T-cell (primary cell): ENCODE measurements at regions not wholly inside any gene's neighbourhood (a gene's known extent, or its start where the extent isn't known, plus 50 kb on each side); places are given as distances from the start of the nearest gene placed in this dataset.

Experiments used
- ATAC-seq, 4 experiments: fragments of 200-7000 bp in 3 of 4; fragments of 150-1000 bp in 1 of 4; cut with Tn5 transposase; replicated peaks in 1 of 4; 1 replicate in 3 of 4; 2 replicates in 1 of 4; pipeline ENCODE4 v1.10.0; 2021; ENCODE audit warnings: moderate library complexity in 3 of 4, mild to moderate bottlenecking in 2 of 4, moderate number of reproducible peaks in 1 of 4
- CTCF ChIA-PET, 2 donors: fragments of 300-600 bp; sonication (Branson Sonifier 250); formaldehyde crosslinking; loops; one replicate each; lab custom pipeline; 2022; ENCODE audit warnings: antibody characterized with exemption in 2 of 2; lab: Charles Lee
- POLR2A ChIA-PET, 2 donors: fragments of 300-600 bp; sonication (Branson Sonifier 250); formaldehyde crosslinking; loops; one replicate each; lab custom pipeline; 2022; ENCODE audit warnings: antibody characterized with exemption in 2 of 2; lab: Charles Lee
- DNase-seq, 35 experiments: peaks; one replicate each; pipeline versions ENCODE4 v3.0.0 to v3.0.0-alpha.2; 2013 to 2023
- H3K27ac ChIP-seq: one replicate; pipeline ENCODE4 v1.5.1; 2013; ENCODE audit warnings: low read length
- H3K27me3 ChIP-seq, 2 experiments: replicated peaks in 1 of 2; 1 replicate in 1 of 2; 2 replicates in 1 of 2; pipeline versions ENCODE4 v1.6.1 to v1.7.0; 2013; ENCODE audit warnings: low read length in 1 of 2, mixed read lengths in 1 of 2; ENCODE audit not compliant: control insufficient read depth in 2 of 2, insufficient read depth in 2 of 2; ENCODE audit errors: extremely low read depth in 1 of 2
- H3K36me3 ChIP-seq, 2 donors: 1 replicate in 1 of 2; 2 replicates in 1 of 2; pipeline versions ENCODE4 v1.6.1 to v1.7.0; 2013; ENCODE audit warnings: low read length in 1 of 2; ENCODE audit not compliant: control insufficient read depth in 2 of 2, insufficient read depth in 1 of 2; ENCODE audit errors: extremely low read depth in 1 of 2
- H3K4me1 ChIP-seq, 2 experiments: 1 replicate in 1 of 2; 2 replicates in 1 of 2; pipeline versions ENCODE4 v1.6.1 to v1.7.0; 2013; ENCODE audit warnings: low read length in 2 of 2, mixed read lengths in 1 of 2; ENCODE audit not compliant: insufficient read depth in 2 of 2, control insufficient read depth in 1 of 2; ENCODE audit errors: extremely low read depth in 1 of 2
- H3K4me3 ChIP-seq, 2 donors: 1 replicate in 1 of 2; 2 replicates in 1 of 2; pipeline versions ENCODE4 v1.5.1 to v1.7.0; 2013; ENCODE audit warnings: mild to moderate bottlenecking in 2 of 2, low read length in 1 of 2, moderate library complexity in 1 of 2; ENCODE audit not compliant: control insufficient read depth in 1 of 2; ENCODE audit errors: extremely low read depth in 1 of 2
- H3K9me3 ChIP-seq: 2 replicates; pipeline ENCODE4 v1.7.0; 2013
- H3K27ac Mint-ChIP-seq, 2 donors: one replicate each; pipeline ENCODE4 v1.8.0; 2020 to 2021; ENCODE audit warnings: mild to moderate bottlenecking in 2 of 2, mixed read lengths in 2 of 2
- H3K27me3 Mint-ChIP-seq, 2 donors: one replicate each; pipeline ENCODE4 v1.8.0; 2021 to 2022; ENCODE audit warnings: mixed read lengths in 2 of 2
- H3K36me3 Mint-ChIP-seq: one replicate; pipeline ENCODE4 v1.8.0; 2021; ENCODE audit warnings: mixed read lengths
- H3K4me1 Mint-ChIP-seq, 3 donors: one replicate each; pipeline ENCODE4 v1.8.0; 2020 to 2022; ENCODE audit warnings: mixed read lengths in 3 of 3, mild to moderate bottlenecking in 1 of 3
- H3K4me3 Mint-ChIP-seq, 3 donors: one replicate each; pipeline ENCODE4 v1.8.0; 2020 to 2022; ENCODE audit warnings: mild to moderate bottlenecking in 3 of 3, mixed read lengths in 3 of 3, moderate library complexity in 3 of 3
- H3K9me3 Mint-ChIP-seq, 3 donors: one replicate each; pipeline ENCODE4 v1.8.0; 2020 to 2022; ENCODE audit warnings: mixed read lengths in 3 of 3
- WGBS: methylation state at CpG from one replicate; pipeline ENCODE4 v1.1.5; 2013; ENCODE audit warnings: missing lambda C conversion rate; ENCODE audit not compliant: insufficient coverage; 5-methylcytosine and 5-hydroxymethylcytosine counted together

DNA sequence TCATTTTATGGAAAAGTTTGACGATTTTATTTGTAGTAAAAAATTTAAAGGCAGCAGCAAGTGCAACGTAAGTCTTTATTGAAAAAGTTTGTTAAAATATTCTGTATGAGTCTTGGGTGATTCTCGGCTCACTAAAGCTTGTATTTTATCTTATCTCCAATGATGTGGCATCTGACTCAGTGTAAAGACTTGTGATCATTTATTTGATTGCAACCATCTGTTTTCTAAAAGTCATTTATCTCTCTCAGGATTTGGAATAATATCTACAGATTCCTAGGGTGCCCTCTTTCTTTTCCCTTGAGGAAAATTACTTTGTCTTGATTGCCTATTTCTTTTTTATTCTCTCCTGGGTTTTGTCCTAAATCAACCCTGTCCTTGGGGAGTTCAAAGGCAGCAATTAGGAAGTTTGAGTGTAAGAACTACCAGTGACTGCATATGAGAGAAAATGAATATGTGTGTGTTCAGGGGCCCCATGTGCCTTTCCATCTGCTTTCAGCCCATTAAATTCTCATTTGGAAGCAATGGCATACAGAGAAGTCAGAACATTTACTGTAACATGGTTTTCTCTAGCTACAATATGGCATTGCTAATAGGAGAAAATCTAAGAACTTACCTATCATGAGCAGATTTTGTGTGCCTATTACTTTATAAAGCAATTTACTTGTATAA is 575.0 kb upstream of the CHRM3 start:
- Mint-ChIP-seq H3K27me3 (no peaks in the 10 kb centered on the region), H3K9me3 (peaks cover 18 to 25% (median 18%) of the 10 kb centered on the region in 3 donors), H3K36me3 (no peaks in the 10 kb centered on the region), H3K4me1 (no peaks in the 10 kb centered on the region), H3K4me3 (no peak overlapping the region), H3K27ac (no peak overlapping the region)
- no peak for DNase-seq
- Histone ChIP-seq H3K4me1 (no peaks in the 10 kb centered on the region), H3K27ac (no peak overlapping the region), H3K36me3 (no peaks in the 10 kb centered on the region), H3K9me3 (no peaks in the 10 kb centered on the region), H3K4me3 (no peak overlapping the region), H3K27me3 (no peaks in the 10 kb centered on the region)
- no CpG with 5 or more reads among the region's 3 CpGs for WGBS
- no peak for ATAC-seq
- ChIA-PET POLR2A (no interaction called here), CTCF (no interaction called here)

DNA sequence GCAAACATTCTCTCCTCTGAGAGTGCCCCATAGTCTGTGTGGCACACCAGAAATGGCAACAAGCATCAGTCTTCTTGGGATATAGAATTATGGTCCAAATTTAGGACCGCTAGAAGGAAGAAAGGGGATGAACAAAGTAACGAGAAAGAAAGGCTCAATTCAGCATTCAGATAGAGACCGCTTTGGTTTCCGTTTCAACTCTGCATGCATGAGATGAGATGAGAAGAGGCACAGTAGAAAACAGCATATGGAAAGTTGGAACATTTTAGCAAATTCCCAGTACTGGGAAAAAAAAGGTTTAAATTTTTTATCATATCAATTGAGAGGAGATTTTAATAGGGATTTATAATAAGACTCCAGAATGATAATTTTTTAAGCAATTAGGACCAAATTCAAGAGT is 595.5 kb upstream of the CHRM3 start:
- Mint-ChIP-seq H3K4me3 (no peak overlapping the region), H3K27ac (no peak overlapping the region), H3K9me3 (peaks cover 7 to 16% (median 14%) of the 10 kb centered on the region in 3 donors), H3K27me3 (no peaks in the 10 kb centered on the region), H3K36me3 (no peaks in the 10 kb centered on the region), H3K4me1 (no peaks in the 10 kb centered on the region)
- ATAC-seq (no peak), DNase-seq (no peak)
- Histone ChIP-seq H3K4me3 (no peak overlapping the region), H3K27ac (no peak overlapping the region), H3K27me3 (no peaks in the 10 kb centered on the region), H3K4me1 (no peaks in the 10 kb centered on the region), H3K9me3 (no peaks in the 10 kb centered on the region), H3K36me3 (no peaks in the 10 kb centered on the region)
- ChIA-PET CTCF (no interaction called here), POLR2A (no interaction called here)
- WGBS: 85% methylated on average over 4 of the region's 4 CpGs

DNA sequence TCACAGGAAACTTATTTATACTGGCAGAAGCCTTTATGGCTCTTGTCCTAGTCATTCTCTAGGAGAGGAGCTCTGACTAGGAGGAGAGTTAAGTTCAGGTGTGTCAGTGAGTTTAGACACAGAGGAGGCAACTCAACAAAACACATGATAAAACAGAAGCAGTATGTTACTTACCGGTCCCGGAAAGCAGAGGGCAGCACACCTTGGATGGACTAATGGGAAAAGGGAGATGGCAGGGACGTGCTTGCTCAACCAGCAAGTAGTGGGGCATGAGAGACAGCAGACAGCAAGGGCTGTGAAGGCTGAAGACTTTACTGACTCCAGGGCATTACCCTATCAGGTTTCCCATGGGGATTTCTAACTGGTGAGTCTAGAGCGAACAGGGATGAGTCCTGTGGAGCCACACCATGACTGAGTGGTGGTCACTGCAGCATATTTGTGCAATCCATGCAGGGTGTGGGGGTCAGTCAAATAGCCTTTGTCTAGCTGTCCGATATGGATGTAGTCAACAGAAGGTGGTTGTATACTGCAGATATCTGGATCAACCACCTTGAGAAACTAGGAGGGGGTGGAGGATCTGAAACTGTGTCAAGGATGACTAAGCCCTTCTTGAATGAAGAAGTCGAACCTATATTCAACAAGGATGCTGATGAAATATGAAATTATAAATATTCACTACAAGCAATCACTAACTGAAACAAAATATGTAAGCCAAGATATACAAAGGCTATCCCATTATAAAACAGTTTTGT is 596.3 kb upstream of the CHRM3 start:
- Histone ChIP-seq H3K4me1 (no peaks in the 10 kb centered on the region), H3K27me3 (no peaks in the 10 kb centered on the region), H3K27ac (no peak overlapping the region), H3K9me3 (no peaks in the 10 kb centered on the region), H3K4me3 (no peak overlapping the region), H3K36me3 (no peaks in the 10 kb centered on the region)
- H3K36me3 Mint-ChIP-seq: no peaks in the 10 kb centered on the region
- DNase-seq: no peak
- CTCF ChIA-PET: no interaction called here
- 77% methylated on average over 4 of the region's 6 CpGs for WGBS
- ATAC-seq: no peak
- H3K27ac Mint-ChIP-seq: no peak overlapping the region
- no peaks in the 10 kb centered on the region for H3K4me1 Mint-ChIP-seq
- H3K4me3 Mint-ChIP-seq: no peak overlapping the region
- H3K27me3 Mint-ChIP-seq: no peaks in the 10 kb centered on the region
- POLR2A ChIA-PET: no interaction called here
- H3K9me3 Mint-ChIP-seq: peaks cover 5 to 16% (median 14%) of the 10 kb centered on the region in 3 donors

DNA sequence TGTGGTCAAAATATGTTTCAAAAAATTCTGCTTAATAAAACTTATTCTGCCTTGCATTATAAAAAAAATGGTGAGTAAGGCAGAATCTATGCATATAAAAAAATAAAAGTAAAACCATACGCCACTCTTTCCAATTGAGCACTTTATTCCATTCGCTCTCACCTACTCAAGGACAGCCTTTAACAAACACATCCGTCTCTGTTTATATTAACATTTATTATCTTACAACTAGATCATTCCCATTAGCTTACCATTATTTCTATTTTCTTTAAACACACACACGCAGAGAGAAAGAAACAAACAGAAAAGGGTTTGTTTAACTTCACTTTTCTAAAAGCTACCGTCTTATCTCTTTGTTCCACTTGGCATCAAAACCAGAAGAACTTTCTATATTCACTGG is 598.9 kb upstream of the CHRM3 start:
- Histone ChIP-seq H3K4me3 (no peak overlapping the region), H3K36me3 (no peaks in the 10 kb centered on the region), H3K4me1 (no peaks in the 10 kb centered on the region), H3K27me3 (no peaks in the 10 kb centered on the region), H3K9me3 (peaks cover 4% of the 10 kb centered on the region), H3K27ac (no peak overlapping the region)
- Mint-ChIP-seq H3K36me3 (no peaks in the 10 kb centered on the region), H3K27me3 (no peaks in the 10 kb centered on the region), H3K4me1 (no peaks in the 10 kb centered on the region), H3K9me3 (peaks cover 3 to 20% (median 16%) of the 10 kb centered on the region in 3 donors), H3K4me3 (no peak overlapping the region), H3K27ac (no peak overlapping the region)
- ChIA-PET CTCF (no interaction called here), POLR2A (no interaction called here)
- ATAC-seq: no peak
- WGBS: 45% methylated on average over 4 of the region's 5 CpGs
- DNase-seq: no peak

DNA sequence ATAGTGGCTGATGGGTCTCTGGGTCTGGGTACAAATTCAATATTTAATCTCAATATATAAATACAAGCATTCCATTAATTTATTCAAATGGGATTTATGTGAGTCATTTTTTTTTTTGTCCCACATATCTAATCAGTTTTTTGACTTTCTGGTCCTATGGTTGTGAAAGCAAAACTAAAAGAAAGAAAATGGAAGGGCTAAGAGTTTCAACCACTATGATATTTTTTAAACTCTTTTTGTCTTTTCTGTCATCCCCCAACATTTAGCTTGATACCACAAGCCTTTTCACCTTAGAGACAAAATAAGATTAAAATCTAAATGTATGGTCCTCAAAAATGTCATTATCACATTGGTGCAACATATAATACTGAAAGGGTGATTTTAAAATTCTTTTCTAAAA is 602.7 kb upstream of the CHRM3 start:
- Mint-ChIP-seq H3K9me3 (peaks cover 10 to 18% (median 14%) of the 10 kb centered on the region in 3 donors), H3K36me3 (no peaks in the 10 kb centered on the region), H3K4me3 (no peak overlapping the region), H3K4me1 (no peaks in the 10 kb centered on the region), H3K27me3 (no peaks in the 10 kb centered on the region), H3K27ac (no peak overlapping the region)
- Histone ChIP-seq H3K36me3 (no peaks in the 10 kb centered on the region), H3K9me3 (peaks cover 4% of the 10 kb centered on the region), H3K27ac (no peak overlapping the region), H3K4me1 (no peaks in the 10 kb centered on the region), H3K27me3 (no peaks in the 10 kb centered on the region), H3K4me3 (no peak overlapping the region)
- no peak for ATAC-seq
- ChIA-PET CTCF (no interaction called here), POLR2A (no interaction called here)
- DNase-seq: no peak

DNA sequence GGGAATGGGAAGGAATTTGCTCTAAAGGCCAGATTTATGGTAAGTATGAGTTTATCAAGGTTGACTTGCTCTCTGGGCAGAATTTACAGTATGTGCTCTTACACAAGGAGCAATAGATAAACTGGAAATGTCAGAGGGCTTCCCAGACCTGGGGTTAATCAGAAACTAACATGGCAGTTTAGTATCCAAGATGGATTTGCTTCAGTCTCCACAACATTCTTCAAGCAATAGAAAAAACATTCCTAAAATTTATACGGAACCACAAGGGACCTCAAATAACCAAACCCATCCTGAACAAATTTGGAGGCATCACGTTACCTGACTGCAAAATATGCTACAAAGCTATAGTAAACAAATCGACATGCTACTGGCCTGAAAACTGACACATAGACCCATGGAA is 606.7 kb upstream of the CHRM3 start:
- Mint-ChIP-seq H3K4me3 (no peak overlapping the region), H3K27ac (no peak overlapping the region), H3K27me3 (no peaks in the 10 kb centered on the region), H3K9me3 (peaks cover 6 to 18% (median 10%) of the 10 kb centered on the region in 3 donors), H3K4me1 (no peaks in the 10 kb centered on the region), H3K36me3 (no peaks in the 10 kb centered on the region)
- Histone ChIP-seq H3K36me3 (no peaks in the 10 kb centered on the region), H3K9me3 (peaks cover 2% of the 10 kb centered on the region), H3K27ac (no peak overlapping the region), H3K4me3 (no peak overlapping the region), H3K4me1 (no peaks in the 10 kb centered on the region), H3K27me3 (no peaks in the 10 kb centered on the region)
- WGBS: 88% methylated on average over 1 of the region's 3 CpGs
- CTCF ChIA-PET: no interaction called here
- DNase-seq: no peak
- no peak for ATAC-seq
- POLR2A ChIA-PET: no interaction called here
